CD14-positive monocyte (primary cell): ENCODE measurements at regions not wholly inside any gene's neighbourhood (a gene's known extent, or its start where the extent isn't known, plus 50 kb on each side); places are given as distances from the start of the nearest gene placed in this dataset.

ENCODE experiments used
- DNase-seq, 3 donors: peaks; one replicate each; pipeline ENCODE4 v3.0.0-alpha.2; 2011 to 2022
- H2AFZ ChIP-seq: 2 replicates; pipeline ENCODE4 v1.6.0; 2012; ENCODE audit warnings: mild to moderate bottlenecking, low read depth, low read length, inconsistent platforms; ENCODE audit not compliant: insufficient read depth, poor library complexity, severe bottlenecking
- H3K27ac ChIP-seq, 2 donors: 1 replicate in 1 of 2; 2 replicates in 1 of 2; pipeline ENCODE4 v1.5.1; 2012 to 2013; ENCODE audit warnings: low read length in 2 of 2, control low read depth in 1 of 2, inconsistent platforms in 1 of 2, low read depth in 1 of 2, mild to moderate bottlenecking in 1 of 2
- H3K27me3 ChIP-seq, 2 donors: one replicate each; pipeline versions ENCODE4 v1.6.0 to v1.6.1; 2011 to 2013; ENCODE audit warnings: low read length in 2 of 2; ENCODE audit not compliant: control insufficient read depth in 2 of 2, insufficient read depth in 2 of 2
- H3K36me3 ChIP-seq, 2 donors: replicated peaks in 1 of 2; 1 replicate in 1 of 2; 2 replicates in 1 of 2; pipeline versions ENCODE4 v1.5.1 to v1.6.1; 2012 to 2013; ENCODE audit warnings: low read length in 2 of 2, control low read depth in 1 of 2, inconsistent platforms in 1 of 2, mild to moderate bottlenecking in 1 of 2; ENCODE audit not compliant: insufficient read depth in 2 of 2, control insufficient read depth in 1 of 2
- H3K4me1 ChIP-seq, 2 donors: 1 replicate in 1 of 2; 2 replicates in 1 of 2; pipeline versions ENCODE4 v1.5.1 to v1.6.1; 2012 to 2013; ENCODE audit warnings: low read length in 2 of 2, control low read depth in 1 of 2, inconsistent platforms in 1 of 2, mild to moderate bottlenecking in 1 of 2, moderate library complexity in 1 of 2; ENCODE audit not compliant: insufficient read depth in 2 of 2, control insufficient read depth in 1 of 2
- H3K4me2 ChIP-seq: replicated peaks from 2 replicates; pipeline ENCODE3; 2012; ENCODE audit warnings: low read length, moderate library complexity, mild to moderate bottlenecking; ENCODE audit not compliant: poor library complexity, severe bottlenecking; ENCODE audit errors: extremely low read depth
- H3K4me3 ChIP-seq, 3 experiments: fragments of 200-600 bp in 1 of 3; sonication (generic) in 1 of 3; replicated peaks in 1 of 3; 1 replicate in 2 of 3; 2 replicates in 1 of 3; pipeline ENCODE4 v1.5.1; 2011 to 2013; ENCODE audit warnings: low read length in 3 of 3, mild to moderate bottlenecking in 3 of 3, control low read depth in 2 of 3, low read depth in 2 of 3, inconsistent platforms in 1 of 3, moderate library complexity in 1 of 3
- H3K79me2 ChIP-seq: 2 replicates; pipeline ENCODE4 v1.6.0; 2012; ENCODE audit warnings: mild to moderate bottlenecking, control low read depth, inconsistent platforms, low read length, moderate library complexity; ENCODE audit not compliant: insufficient read depth
- H3K9ac ChIP-seq: 2 replicates; pipeline ENCODE4 v1.6.0; 2017; ENCODE audit warnings: low read length, mild to moderate bottlenecking; ENCODE audit not compliant: insufficient read depth, poor library complexity, severe bottlenecking
- H3K9me3 ChIP-seq, 2 donors: replicated peaks in 1 of 2; 1 replicate in 1 of 2; 2 replicates in 1 of 2; pipeline versions ENCODE4 v1.5.1 to v1.6.1; 2012 to 2013; ENCODE audit warnings: low read length in 2 of 2, control low read depth in 1 of 2; ENCODE audit not compliant: control insufficient read depth in 1 of 2, insufficient read depth in 1 of 2
- H4K20me1 ChIP-seq: 2 replicates; pipeline ENCODE4 v1.6.0; 2012; ENCODE audit warnings: mild to moderate bottlenecking, low read length, control low read depth, moderate library complexity; ENCODE audit not compliant: insufficient read depth
- H3K27ac Mint-ChIP-seq, 7 donors: one replicate each; pipeline ENCODE4 v1.8.0; 2020; ENCODE audit warnings: mild to moderate bottlenecking in 7 of 7, mixed read lengths in 7 of 7, moderate library complexity in 6 of 7, inconsistent platforms in 2 of 7
- H3K27me3 Mint-ChIP-seq, 3 donors: one replicate each; pipeline ENCODE4 v1.8.0; 2021 to 2022; ENCODE audit warnings: low read depth in 3 of 3, mild to moderate bottlenecking in 3 of 3, mixed read lengths in 3 of 3, moderate library complexity in 3 of 3, inconsistent platforms in 1 of 3
- H3K36me3 Mint-ChIP-seq, 2 donors: one replicate each; pipeline ENCODE4 v1.8.0; 2020; ENCODE audit warnings: mixed read lengths in 2 of 2, inconsistent platforms in 1 of 2, mild to moderate bottlenecking in 1 of 2
- H3K4me1 Mint-ChIP-seq: one replicate; pipeline ENCODE4 v1.8.0; 2020; ENCODE audit warnings: mild to moderate bottlenecking, mixed read lengths
- H3K4me3 Mint-ChIP-seq, 2 donors: one replicate each; pipeline ENCODE4 v1.8.0; 2020; ENCODE audit warnings: mild to moderate bottlenecking in 2 of 2, mixed read lengths in 2 of 2, moderate library complexity in 1 of 2
- H3K9me3 Mint-ChIP-seq, 7 donors: one replicate each; pipeline ENCODE4 v1.8.0; 2020 to 2022; ENCODE audit warnings: mixed read lengths in 7 of 7, mild to moderate bottlenecking in 6 of 7, moderate library complexity in 6 of 7, inconsistent platforms in 2 of 7
- WGBS: methylation state at CpG from one replicate; pipeline ENCODE4 v1.1.5; 2013; ENCODE audit warnings: missing lambda C conversion rate; ENCODE audit not compliant: insufficient coverage; 5-methylcytosine and 5-hydroxymethylcytosine counted together
- intact Hi-C, 2 donors: fragments of 100-400 bp; cut with micrococcal nuclease; formaldehyde crosslinking; loops; one replicate each; pipeline versions ENCODE4 v1.15.0 to v1.15.1; 2023
- TF ChIP-seq, protein P1 (sequence below): fragments of 200-600 bp; IDR thresholded peaks from one replicate; pipeline ENCODE4 v1.8.0; 2022; ENCODE audit warnings: antibody characterized with exemption, mild to moderate bottlenecking

DNA sequence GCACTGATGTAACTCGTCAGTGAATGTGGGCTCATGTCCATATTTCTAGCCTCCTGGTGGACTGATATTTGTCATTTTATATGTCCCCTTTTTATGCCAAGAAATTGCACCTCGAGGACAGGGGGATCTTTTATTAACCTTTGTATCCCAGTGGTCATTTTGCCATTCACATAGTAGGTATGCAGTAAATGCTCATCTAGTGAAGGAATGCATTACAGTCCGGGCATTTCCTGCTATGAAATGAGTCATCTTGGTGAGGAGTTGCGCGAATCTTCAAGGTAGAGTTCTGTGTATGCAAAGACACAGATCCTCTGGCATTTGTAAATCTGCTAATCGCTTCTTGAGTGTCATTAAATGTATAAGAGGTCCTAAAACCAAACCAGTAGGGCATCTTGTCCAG, 755.5 kb upstream of the ADAMTS16 start:
- no peak overlapping the region for H3K27ac Mint-ChIP-seq
- H4K20me1 ChIP-seq: no peaks in the 10 kb centered on the region
- no peaks in the 10 kb centered on the region for H3K9me3 ChIP-seq
- peaks cover 0 to 2% (median 0%) of the 10 kb centered on the region in 7 donors for H3K9me3 Mint-ChIP-seq
- H3K4me1 Mint-ChIP-seq: no peaks in the 10 kb centered on the region
- no peak overlapping the region for H3K4me3 Mint-ChIP-seq
- no peaks in the 10 kb centered on the region for H3K36me3 Mint-ChIP-seq
- H3K36me3 ChIP-seq: no peaks in the 10 kb centered on the region
- H2AFZ ChIP-seq: no peak overlapping the region
- no peak overlapping the region for H3K9ac ChIP-seq
- 94% methylated on average over 4 of the region's 6 CpGs for WGBS
- H3K4me3 ChIP-seq: no peak overlapping the region
- TF ChIP-seq, protein P1, sequence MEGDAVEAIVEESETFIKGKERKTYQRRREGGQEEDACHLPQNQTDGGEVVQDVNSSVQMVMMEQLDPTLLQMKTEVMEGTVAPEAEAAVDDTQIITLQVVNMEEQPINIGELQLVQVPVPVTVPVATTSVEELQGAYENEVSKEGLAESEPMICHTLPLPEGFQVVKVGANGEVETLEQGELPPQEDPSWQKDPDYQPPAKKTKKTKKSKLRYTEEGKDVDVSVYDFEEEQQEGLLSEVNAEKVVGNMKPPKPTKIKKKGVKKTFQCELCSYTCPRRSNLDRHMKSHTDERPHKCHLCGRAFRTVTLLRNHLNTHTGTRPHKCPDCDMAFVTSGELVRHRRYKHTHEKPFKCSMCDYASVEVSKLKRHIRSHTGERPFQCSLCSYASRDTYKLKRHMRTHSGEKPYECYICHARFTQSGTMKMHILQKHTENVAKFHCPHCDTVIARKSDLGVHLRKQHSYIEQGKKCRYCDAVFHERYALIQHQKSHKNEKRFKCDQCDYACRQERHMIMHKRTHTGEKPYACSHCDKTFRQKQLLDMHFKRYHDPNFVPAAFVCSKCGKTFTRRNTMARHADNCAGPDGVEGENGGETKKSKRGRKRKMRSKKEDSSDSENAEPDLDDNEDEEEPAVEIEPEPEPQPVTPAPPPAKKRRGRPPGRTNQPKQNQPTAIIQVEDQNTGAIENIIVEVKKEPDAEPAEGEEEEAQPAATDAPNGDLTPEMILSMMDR: no peak
- intact Hi-C loops: no loop called here
- H3K79me2 ChIP-seq: no peaks in the 10 kb centered on the region
- no peak overlapping the region for H3K4me2 ChIP-seq
- peaks cover 0 to 2% (median 0%) of the 10 kb centered on the region in 3 donors for H3K27me3 Mint-ChIP-seq
- no peaks in the 10 kb centered on the region for H3K4me1 ChIP-seq
- no peak overlapping the region for H3K27ac ChIP-seq
- no peak for DNase-seq
- no peaks in the 10 kb centered on the region for H3K27me3 ChIP-seq

DNA sequence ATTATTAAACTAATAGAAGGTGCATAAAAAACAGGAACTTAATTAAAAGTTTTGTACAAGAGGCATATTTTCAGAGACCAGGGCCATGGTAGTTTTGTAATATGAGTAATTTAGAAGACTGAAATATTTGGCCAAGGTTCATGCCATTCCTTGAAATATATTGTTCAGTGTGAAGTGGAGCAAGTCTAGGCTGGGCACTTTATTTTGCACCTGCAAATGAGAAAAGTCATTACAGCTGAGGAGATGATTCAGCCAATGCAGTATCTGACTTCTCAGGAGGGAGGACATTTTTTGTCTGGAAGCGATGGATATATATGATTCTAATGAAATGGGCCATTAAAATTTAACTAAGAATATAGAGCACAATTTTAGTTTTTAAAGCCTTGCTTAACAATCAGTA, 754.0 kb upstream of the ADAMTS16 start:
- Histone ChIP-seq H3K9me3 (no peaks in the 10 kb centered on the region), H2AFZ (no peak overlapping the region), H3K9ac (no peak overlapping the region), H3K36me3 (no peaks in the 10 kb centered on the region), H3K79me2 (no peaks in the 10 kb centered on the region), H3K4me3 (no peak overlapping the region), H3K27ac (no peak overlapping the region), H4K20me1 (no peaks in the 10 kb centered on the region), H3K27me3 (no peaks in the 10 kb centered on the region), H3K4me2 (no peak overlapping the region), H3K4me1 (no peaks in the 10 kb centered on the region)
- peaks cover 0 to 2% (median 0%) of the 10 kb centered on the region in 7 donors for H3K9me3 Mint-ChIP-seq
- DNase-seq: no peak
- H3K4me1 Mint-ChIP-seq: no peaks in the 10 kb centered on the region
- peaks cover 0 to 2% (median 0%) of the 10 kb centered on the region in 3 donors for H3K27me3 Mint-ChIP-seq
- no peak overlapping the region for H3K4me3 Mint-ChIP-seq
- no peak overlapping the region for H3K27ac Mint-ChIP-seq
- WGBS: no CpG with 5 or more reads among the region's 1 CpG
- no peaks in the 10 kb centered on the region for H3K36me3 Mint-ChIP-seq
- intact Hi-C loops: no loop called here
- TF ChIP-seq, protein P1: no peak
